Neural crest cell (in vitro differentiated cells): ENCODE measurements at regions not wholly inside any gene's neighbourhood (a gene's known extent, or its start where the extent isn't known, plus 50 kb on each side); places are given as distances from the start of the nearest gene placed in this dataset.

Source experiments
- DNase-seq: peaks from one replicate; pipeline ENCODE4 v3.0.0; 2021; ENCODE audit warnings: low read depth, mixed read lengths, low spot score
- H3K27ac Mint-ChIP-seq: one replicate; pipeline ENCODE4 v1.8.0; 2021; ENCODE audit warnings: mild to moderate bottlenecking, mixed read lengths; ENCODE audit not compliant: unreplicated experiment
- H3K27me3 Mint-ChIP-seq: 2 replicates; pipeline ENCODE4 v1.8.0; 2021; ENCODE audit warnings: low read depth, mild to moderate bottlenecking, mixed read lengths
- H3K36me3 Mint-ChIP-seq: 2 replicates; pipeline ENCODE4 v1.8.0; 2021; ENCODE audit warnings: low read depth, mild to moderate bottlenecking, mixed read lengths
- H3K4me1 Mint-ChIP-seq: 2 replicates; pipeline ENCODE4 v1.8.0; 2021; ENCODE audit warnings: mixed read lengths
- H3K4me3 Mint-ChIP-seq: one replicate; pipeline ENCODE4 v1.8.0; 2021; ENCODE audit warnings: mild to moderate bottlenecking, mixed read lengths
- H3K9me3 Mint-ChIP-seq: 2 replicates; pipeline ENCODE4 v1.8.0; 2021; ENCODE audit warnings: mixed read lengths
- CTCF ChIP-seq: fragments of 200-600 bp; sonication (generic); conservative IDR thresholded peaks from 2 replicates; pipeline ENCODE4 v1.5.0; 2021; ENCODE audit warnings: antibody characterized with exemption, mild to moderate bottlenecking

- no peak overlapping the region for H3K4me3 Mint-ChIP-seq
- DNase-seq, result no peak
- H3K4me1 Mint-ChIP-seq, result peaks cover under 1% of the 10 kb centered on the region
- no peak for TF ChIP-seq CTCF
- no peaks in the 10 kb centered on the region for H3K27me3 Mint-ChIP-seq
- no peak overlapping the region for H3K27ac Mint-ChIP-seq
- H3K9me3 Mint-ChIP-seq, result peaks cover 3% of the 10 kb centered on the region
- no peaks in the 10 kb centered on the region for H3K36me3 Mint-ChIP-seq
Observed at GRCh38 chrX:44767308-44767707, 76.5 kb upstream of the DUSP21 start.

GRCh38 chrX:44765556-44765955, 78.3 kb upstream of the DUSP21 start:
- peaks cover 11% of the 10 kb centered on the region for H3K4me1 Mint-ChIP-seq
- no peak overlapping the region for H3K27ac Mint-ChIP-seq
- DNase-seq, result no peak
- no peak overlapping the region for H3K4me3 Mint-ChIP-seq
- no peaks in the 10 kb centered on the region for H3K36me3 Mint-ChIP-seq
- TF ChIP-seq CTCF, result no peak
- H3K9me3 Mint-ChIP-seq, result peaks cover 3% of the 10 kb centered on the region
- no peaks in the 10 kb centered on the region for H3K27me3 Mint-ChIP-seq

- no peak overlapping the region for H3K4me3 Mint-ChIP-seq
- no peak for DNase-seq
- no peaks in the 10 kb centered on the region for H3K4me1 Mint-ChIP-seq
- H3K36me3 Mint-ChIP-seq, result no peaks in the 10 kb centered on the region
- H3K9me3 Mint-ChIP-seq, result no peaks in the 10 kb centered on the region
- no peaks in the 10 kb centered on the region for H3K27me3 Mint-ChIP-seq
- no peak for TF ChIP-seq CTCF
- no peak overlapping the region for H3K27ac Mint-ChIP-seq
Observed at GRCh38 chrX:44747969-44748368, 95.9 kb upstream of the DUSP21 start.

GRCh38 chrX:44747317-44747716, 96.5 kb upstream of the DUSP21 start:
- H3K4me1 Mint-ChIP-seq, result no peaks in the 10 kb centered on the region
- H3K27ac Mint-ChIP-seq, result no peak overlapping the region
- no peak for DNase-seq
- H3K36me3 Mint-ChIP-seq, result no peaks in the 10 kb centered on the region
- no peaks in the 10 kb centered on the region for H3K9me3 Mint-ChIP-seq
- no peak overlapping the region for H3K4me3 Mint-ChIP-seq
- TF ChIP-seq CTCF, result no peak
- no peaks in the 10 kb centered on the region for H3K27me3 Mint-ChIP-seq

- H3K36me3 Mint-ChIP-seq, result no peaks in the 10 kb centered on the region
Observed at GRCh38 chrX:44744799-44745198, 99.0 kb upstream of the DUSP21 start.

More at GRCh38 chrX:44744799-44745198, 99.0 kb upstream of the DUSP21 start:
- no peak for TF ChIP-seq CTCF
- Mint-ChIP-seq H3K9me3 (no peaks in the 10 kb centered on the region), H3K27me3 (no peaks in the 10 kb centered on the region), H3K4me1 (no peaks in the 10 kb centered on the region), H3K4me3 (no peak overlapping the region), H3K27ac (no peak overlapping the region)
- no peak for DNase-seq
